Activated naive CD4-positive, alpha-beta T cell treated with Interleukin-2 at 50 U/mL for 16 hours (primary cell): ENCODE measurements at regions not wholly inside any gene's neighbourhood (a gene's known extent, or its start where the extent isn't known, plus 50 kb on each side); places are given as distances from the start of the nearest gene placed in this dataset.
"Not testable (repeated sequence)": the region's sequence is repeated elsewhere in the genome, so short reads cannot be mapped to it uniquely, and the experiment has no call there.

Source experiments
- DNase-seq: peaks from one replicate; pipeline ENCODE4 v3.0.0-alpha.2; 2020

DNA sequence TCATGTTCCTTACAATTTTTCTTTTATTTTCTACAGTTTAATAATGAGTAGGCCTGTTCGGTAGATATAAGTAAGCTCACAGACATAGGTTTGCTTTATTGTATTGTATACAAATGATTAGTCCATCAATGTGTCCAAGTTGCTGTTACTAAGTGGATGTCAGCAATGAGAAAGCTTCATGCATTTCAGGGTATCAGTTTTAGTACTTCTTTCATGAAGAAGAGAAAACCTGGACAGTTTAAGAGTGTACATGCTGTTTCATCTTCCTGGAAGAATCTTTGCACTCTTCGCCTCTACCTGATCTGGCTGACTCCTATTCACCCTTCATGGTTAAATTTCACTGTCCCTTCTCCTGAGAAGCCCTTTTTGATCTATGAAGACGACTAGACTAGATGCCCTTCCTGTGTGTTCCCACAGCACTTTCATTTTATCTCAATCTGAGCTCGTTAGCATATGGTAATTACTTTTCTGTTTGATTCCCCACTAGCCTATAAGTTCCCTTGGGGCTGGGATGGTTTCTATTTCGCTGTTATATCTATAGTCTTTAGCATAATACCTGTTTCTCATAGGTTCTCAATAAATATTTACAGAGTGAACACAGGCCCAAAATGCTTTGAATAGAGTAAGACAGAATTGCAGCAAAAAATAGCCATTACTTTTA, 70.7 kb downstream of the CETN3 start:
- no peak for DNase-seq

DNA sequence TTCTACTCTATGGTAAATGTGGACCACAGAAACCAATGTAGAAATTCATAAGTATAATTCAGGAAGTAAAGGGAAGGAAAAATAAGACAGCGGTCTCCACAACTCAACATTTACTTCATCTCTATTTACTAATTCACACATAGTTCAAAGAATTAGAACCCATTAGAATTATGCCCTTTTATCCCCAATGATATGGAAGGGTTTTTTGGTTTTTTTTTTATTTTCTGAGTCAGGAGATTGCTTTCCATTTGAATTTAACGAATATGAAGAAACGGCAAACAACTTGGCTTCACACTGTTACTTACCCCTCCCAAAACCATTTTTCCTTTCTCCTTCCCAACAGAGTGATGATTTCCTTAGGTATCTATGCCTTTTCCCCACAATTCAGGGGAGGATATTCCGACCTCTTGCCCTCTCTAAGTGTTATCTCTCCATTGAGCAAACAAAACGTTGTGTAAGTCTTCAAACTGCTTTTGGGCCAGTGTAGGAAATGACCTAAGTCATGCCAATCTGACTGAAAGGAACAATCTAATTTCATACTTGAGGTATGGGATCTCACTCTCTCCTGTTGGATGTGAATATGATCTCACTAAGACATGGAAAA, 72.0 kb downstream of the CETN3 start:
- DNase-seq = no peak

DNA sequence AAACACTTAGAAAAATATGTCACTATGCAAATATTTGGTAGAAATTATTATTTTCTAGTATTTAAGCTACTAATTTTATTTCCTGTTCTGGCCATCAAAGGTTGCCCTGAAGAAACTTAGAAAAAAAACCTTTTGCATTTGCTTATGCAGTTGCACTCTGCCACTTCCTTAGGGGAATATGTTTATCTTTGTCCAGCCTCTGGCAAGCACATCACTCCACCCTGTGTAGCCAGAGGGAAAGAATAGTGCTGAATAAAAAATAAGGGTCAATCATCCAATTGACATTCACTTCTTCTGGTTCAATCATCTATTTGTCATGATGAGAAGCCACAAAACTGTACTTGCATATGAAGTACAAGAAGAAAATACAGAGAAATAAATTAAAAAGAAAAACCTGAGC, 72.8 kb downstream of the CETN3 start:
- DNase-seq = no peak

DNA sequence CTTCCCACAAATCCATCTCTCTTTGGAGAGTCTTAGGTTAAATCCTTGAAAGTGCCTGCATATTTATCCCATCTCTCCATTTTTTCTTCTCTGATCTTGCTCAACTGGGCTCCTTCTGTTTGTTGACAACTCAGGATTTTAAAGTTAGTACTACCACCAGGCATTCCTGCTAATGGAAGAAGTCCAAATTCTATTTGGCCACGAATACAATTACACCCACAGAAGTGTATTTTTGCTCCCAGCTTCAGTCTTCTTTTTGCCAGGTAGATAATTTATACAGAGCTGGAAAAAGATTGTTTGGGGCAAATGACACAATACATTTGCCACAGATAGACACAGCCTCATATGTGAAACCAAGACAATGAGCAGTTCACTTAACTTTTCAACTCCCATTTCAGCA, 74.8 kb downstream of the CETN3 start:
- no peak for DNase-seq

DNA sequence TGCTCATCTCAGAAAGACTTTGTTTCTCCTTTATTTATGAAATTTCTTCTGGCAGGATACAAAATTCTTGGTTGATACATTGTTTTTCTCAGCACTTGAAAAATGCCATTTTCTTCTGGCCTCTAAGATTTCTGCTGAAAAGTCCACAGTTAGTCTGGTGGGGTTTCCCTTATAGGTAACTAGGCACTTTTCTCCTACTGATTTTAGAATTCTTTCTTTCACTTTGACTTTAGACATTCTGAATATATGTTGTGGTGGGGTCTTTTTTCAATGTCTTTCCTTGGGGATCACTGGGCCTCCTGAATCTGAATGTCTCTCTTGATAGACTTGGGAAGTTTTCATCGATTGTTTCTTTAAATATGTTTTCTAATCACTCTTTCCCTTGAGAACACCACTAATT, 79.6 kb downstream of the CETN3 start:
- no peak for DNase-seq

DNA sequence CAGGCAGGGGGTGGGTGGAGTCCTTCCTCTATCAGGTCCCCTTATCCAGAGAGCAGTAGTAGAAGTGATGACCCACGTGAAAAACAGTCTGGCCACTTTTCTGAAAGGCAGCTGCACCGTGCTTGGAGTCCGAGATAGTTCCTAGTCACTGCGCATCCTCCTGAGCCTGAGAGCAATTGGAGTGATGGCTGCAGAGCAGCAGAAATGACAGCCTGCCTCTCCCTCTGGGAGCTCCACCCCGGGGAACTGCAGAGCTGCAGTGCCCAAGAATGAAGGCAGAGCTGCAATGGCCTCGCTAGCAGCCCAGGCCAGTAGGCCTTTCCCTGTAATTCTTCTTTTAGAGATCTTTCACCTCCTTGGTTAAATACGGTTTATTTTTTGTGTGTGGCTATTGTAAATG, 82.6 kb downstream of the CETN3 start:
- DNase-seq = no peak

DNA sequence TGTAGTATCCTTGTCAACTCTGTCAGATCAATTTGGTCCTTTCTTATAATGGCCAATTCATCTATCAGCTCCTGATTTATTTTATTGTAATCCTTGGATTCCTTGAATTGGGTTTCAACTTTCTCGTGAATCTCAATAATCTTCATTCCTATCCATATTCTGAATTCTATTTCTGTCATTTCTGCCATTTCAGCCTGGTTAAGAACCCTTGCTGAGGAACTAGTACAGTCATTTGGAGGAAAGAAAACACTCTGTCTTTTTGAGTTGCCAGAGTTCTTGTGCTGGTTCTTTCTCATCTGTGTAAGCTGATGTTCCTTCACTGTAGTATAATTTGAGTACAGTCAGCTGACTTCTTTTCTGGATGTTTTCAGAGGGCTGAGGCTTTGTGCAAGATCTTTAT, 84.5 kb downstream of the CETN3 start:
- no peak for DNase-seq

DNA sequence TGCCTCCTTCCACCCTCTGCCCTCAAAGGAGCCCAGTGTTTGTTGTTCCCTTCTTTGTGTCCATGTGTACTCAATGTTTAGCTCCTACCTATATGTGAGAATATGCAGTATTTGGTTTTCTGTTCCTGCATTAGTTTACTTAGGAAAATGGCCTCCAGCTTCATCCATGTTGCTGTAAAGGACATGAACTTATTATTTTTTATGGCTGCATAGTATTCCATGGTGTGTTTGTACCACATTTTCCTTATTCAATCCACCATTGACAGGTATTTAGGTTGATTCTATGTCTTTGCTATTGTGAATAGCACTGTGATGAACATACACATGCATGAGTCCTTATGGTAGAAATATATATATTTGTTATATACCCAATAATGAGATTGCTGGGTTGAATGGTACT, 89.2 kb downstream of the CETN3 start:
- not testable (repeated sequence) for DNase-seq

DNA sequence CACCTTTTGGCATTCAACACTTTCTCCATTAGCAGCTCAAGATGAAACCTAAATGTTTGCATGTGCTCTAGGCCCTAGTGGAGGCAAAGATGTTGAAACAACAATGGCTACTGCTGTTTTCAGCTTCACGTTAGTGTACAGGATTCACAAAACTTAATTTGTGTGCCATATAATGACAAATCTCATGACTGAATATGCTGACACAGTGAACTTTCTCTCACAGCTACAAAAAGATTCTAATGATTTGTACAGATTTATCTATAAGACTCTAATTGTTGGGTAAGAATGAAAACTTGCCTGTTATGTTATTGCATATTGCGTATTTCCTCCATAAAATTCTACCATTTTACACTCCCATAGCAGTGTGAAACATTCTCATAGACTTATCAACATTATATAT, 97.5 kb downstream of the CETN3 start:
- no peak for DNase-seq

DNA sequence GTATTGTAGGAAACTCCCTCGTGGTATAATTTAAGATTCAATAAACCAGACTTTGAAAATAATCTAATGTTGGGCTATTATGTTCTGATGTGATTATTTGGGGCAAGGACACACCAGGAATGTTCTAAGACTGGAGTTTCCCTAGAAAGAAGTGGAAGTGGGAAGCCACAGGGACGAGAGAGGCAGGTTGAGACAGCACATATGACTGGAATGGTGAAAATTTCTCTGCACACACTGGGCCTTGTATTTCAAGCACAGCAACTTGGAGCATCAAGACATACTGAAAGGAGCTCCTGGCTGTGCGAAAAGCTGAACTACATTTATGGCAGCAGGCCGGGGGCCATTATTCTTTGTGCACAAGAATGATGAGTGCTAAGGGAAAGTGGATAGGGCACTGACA, 98.2 kb downstream of the CETN3 start:
- no peak for DNase-seq

DNA sequence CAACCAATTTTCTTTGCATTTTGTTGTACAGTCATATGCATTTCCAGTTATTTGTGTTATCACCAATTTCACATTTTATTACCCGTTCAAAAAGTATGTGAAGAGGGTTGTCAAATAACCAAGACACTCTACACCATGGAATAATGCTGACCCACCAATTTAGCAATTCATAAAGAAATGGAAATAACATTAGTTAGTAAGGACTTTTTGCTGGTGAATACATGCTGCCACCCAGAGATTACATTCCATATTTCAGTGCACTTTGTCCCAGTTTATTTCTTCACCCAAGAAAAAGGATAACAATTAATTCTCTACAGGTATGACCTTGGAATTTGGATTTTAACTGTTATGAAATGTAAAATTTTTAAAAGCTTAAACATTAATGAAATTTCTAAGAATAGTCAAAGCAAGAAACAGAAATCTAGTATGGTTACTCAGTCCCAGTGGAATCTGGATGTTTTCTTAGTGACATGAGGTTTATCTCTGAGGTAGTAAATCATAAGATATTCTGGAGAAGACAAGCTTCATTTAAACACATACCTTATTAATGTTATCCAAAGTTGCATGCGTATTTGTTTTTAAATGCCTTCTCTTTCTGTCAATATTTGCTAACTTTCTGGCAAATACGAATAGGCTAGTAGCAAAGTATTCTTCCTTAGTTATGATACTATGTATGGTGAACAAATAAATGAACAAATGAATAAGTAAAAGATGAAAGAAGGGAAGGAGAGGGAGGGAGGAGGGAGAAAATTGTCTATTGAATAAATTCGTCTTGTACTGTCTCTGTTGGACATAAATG, 100.6 kb downstream of the CETN3 start:
- no peak for DNase-seq

DNA sequence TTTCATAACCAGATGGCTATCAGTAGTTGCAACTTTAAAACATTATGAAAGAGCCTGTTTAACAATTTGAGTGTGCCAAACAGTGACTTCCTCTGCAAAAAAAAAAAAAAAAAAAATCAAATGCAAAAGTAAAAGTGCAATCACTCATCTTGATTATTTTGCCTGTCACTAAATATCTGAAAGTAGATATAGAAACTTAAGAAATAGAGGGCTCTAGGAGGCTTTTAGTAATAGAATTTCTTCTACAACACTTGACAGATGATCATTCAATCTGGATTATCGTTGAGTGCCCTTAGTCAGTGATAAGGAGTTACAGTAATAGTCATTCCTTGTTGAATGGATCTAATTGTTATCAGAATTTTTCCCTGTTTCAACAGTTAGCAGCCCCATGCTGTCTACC, 101.8 kb downstream of the CETN3 start:
- no peak for DNase-seq

DNA sequence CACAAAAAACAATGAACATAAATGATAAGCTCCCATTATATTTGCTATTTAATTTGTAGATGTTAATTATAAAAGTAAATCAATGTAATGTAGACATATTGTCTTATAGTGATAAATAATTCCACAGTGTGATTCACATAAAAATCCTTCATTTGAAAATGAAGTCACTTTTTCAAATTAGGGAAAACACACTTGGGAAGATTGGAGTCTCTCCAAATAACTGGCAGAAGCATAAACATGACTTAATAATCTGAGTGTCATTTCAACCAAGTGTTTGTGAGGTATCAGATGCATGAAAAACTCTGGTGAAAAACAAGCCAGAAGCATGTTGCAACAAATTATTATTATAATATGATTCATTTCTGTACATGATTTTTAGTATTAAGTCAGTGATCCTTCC, 102.2 kb downstream of the CETN3 start:
- DNase-seq = no peak

DNA sequence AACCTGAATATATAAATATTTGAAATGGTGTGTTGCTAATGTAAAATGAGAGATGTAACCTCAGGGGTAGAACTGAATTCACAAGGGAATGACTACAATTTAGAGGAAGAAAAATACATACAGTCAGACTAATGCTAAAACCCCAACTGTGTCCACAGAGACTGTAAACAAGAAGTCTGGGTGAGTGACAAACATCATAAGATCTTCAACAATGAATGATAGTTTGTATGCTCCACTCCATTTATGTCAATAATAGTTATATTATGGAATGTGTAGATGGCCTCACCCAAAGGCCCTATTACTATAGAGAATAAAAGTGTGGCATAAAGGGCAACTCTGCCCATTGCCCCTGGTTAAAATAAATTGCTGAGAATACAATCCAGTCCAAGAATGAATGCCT, 102.9 kb downstream of the CETN3 start:
- DNase-seq = no peak

DNA sequence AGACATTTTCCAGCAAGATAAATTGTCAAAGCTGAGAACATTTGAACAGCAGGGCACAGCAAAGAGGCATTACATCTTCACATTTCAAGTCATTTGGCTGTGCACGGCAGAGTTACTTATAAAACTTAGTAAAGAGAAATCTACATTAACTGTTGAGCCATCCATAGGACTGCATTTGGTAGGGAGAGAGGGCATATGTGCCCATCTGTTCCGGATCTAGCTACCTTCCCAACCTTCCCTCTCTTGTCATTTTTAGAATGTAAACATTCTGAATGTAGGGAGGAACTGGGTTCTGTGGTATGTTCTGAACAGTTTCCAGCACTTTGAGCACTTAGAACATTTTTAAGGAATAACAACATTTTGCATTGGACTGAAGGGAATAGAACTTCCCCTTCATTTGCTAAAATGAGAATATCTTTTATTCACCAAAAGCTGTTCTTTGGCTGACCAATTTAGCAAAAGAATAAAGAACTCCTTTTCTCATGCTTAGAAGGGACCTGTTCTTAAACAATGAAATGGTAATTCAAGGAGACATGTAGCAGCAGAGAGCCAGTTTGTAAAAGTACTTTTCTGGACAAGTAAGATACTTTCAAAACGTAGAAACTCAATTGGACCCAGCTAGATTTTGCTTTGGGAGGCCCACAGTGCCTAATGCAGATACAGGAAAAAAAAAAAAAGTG, 104.4 kb downstream of the CETN3 start:
- no peak for DNase-seq

DNA sequence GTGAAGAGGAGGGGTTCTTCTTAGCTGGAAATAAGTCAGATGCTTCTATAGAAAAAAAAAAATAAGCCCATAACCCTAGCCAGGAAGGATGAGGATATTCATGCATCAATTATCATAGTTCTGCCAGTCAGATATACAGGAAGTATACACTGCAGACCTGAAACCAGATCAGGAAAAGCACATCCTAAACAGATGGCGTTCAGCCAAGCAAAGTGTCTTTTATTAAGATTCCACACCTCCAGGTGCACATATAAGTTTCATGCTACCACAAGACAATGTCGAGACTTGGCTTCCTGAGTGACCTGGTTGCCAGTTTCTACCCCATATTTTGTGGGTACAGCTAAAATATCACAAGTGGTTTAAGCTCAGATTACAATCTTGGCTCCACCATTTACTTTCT, 108.3 kb downstream of the CETN3 start:
- DNase-seq = no peak

DNA sequence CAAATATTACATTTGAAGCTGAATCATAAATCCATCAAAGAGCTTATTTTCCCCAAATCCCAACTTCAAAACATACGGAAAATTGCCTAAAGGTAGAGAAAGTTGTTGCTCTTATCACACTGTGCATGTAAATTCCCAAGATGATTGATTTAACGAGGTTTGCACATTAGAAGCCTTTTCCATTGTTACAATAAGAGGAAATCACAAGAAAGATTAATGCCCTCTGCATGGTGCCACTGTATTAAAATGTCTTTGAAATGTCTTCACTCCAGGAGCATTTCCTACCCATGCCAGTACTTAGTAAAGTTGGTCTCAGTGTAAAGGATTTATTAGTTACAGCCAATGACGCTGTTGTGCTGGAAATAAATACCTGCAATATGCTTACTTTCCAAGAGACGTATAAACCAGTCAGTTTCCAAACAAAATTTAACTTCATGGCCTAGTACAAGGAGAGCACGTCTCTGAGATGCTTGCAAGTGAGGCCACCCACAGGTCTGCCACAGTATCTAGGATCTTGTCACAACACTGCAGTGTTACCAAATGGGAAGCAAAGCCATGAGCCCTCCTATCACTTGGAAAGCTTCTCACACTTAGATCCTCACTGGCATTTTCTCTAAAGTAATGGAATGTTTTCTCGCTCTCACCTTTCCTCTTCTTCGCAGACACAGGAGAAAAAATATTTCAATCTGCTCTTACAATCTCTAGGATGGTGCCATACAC, 112.4 kb downstream of the CETN3 start:
- DNase-seq = no peak

DNA sequence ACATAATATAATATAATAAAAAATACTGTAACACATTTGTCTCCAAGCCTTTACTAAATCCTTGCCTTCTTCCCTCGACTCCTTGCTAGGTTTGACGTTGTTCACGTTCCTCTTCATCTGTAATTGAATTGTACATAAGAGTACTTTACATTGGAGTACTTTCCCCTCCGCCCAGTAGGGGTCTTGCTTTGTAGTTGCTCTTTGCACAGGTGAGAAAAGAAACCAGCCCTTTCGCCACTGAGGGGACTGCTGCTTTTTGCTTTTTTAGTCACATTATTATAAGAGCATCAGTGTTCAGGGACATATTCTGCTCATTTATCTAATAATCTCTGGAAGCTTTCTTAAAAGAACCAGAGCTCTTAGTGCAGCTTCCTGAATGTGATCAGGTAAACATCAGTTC, 115.0 kb downstream of the CETN3 start:
- DNase-seq = no peak

DNA sequence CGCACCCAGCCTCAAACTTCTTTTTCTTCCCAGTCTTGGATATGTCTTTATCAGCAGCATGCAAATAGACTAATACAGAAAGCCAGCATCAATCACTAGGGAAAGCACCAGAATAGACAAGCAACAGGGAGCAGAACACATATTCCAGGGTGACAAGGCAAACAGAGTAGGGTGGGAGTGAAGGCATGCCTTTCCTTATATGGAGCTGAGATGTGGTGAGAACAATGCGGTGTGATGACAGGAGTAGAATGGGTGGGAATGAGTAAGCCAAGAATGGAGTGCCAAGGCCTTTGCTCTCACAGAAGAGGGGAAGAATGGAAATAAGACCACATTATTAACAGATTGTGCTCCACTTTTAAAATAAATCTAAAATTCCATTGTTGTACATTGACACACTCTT, 115.6 kb downstream of the CETN3 start:
- DNase-seq = no peak

DNA sequence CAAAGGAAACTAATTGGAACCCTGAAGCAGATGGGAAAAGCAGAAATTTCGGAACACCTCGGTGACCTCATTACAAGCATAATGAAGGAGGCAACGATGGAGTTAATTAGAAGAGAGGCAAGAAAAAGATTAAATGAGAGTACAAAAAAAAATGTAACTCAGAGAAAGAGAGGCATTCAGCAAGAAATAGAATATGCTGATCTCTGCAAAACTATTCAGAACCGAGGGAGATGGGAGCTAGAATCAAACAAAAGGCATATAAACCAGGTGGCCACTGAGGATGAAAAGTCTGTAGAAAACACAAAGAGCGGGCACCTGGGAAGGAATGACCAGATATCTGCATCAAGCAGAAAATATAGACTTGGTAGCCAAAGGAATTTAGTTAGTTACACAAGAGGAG, 118.9 kb downstream of the CETN3 start:
- no peak for DNase-seq

DNA sequence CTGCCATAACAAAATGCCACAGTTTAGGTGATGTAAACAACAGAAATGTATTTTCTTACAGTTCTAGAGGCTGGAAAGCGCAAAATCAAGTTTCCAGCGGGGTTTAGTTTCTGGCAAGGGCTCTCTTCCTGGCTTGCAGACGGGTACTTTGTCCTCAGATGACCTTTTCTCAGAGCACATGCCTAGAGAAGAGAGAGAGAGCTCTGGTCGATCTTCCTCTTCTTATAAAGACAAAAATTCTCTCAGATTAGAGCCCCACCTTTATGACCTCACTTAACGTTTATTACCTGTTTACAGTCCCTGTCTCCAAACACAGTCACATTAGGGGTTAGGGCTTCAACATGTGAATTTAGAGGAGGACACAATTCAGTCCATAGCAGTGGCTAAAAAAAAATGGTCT, 119.7 kb downstream of the CETN3 start:
- no peak for DNase-seq

DNA sequence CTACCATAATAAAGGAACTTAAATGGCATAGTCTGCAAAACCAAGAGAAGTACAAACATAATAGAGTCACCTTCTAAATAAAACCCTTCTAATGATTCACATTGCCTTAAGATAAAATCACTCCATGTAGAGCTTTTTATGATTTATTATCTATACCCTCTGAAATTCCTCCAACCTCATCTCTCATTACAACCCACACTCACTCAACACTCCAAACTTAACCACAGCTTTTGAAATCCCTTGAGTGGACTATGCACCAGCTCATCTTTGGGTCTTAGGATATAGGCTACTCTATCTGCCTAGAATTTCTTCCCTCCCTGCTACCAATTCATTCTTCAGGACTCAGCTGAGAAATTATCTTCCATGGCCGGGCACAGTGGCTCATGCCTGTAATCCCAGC, 122.5 kb downstream of the CETN3 start:
- DNase-seq = no peak

DNA sequence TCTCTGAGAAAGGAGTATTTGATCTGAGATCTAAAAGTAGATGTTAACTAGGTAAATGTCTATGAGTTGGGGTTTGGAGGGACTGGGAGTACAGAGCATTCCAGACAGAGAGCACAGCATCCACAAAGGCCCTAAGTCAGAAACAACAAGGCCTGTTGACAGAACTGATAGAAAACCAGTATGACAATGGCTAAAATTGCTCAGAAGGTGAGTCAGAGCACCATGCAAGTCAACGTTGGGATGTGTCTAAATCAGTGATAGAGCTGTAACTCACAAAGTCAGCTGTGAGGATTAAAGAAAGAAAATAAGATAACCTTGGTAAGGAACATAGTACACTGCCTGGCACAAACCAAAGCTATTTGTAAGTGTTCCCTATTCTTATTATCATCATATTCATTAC, 124.0 kb downstream of the CETN3 start:
- DNase-seq = no peak
